IMR-90 (cell line): ENCODE measurements at regions not wholly inside any gene's neighbourhood (a gene's known extent, or its start where the extent isn't known, plus 50 kb on each side); places are given as distances from the start of the nearest gene placed in this dataset.

Experiments
- ATAC-seq: fragments of 200-7000 bp; cut with Tn5 transposase; 2 replicates; pipeline ENCODE4 v1.9.1; 2020; ENCODE audit warnings: low read depth, mild to moderate bottlenecking, moderate library complexity
- BruUV-seq: library from RNA; stranded (reverse); fragments of 400-500 nt; replicated peaks from 2 replicates; lab custom pipeline; 2021; lab: Mats Ljungman, UMichigan
- CTCF ChIA-PET: fragments of 300-600 bp; formaldehyde crosslinking; extraction: SDS; loops from one replicate; lab custom pipeline; 2021; ENCODE audit warnings: antibody characterized with exemption; lab: Yijun Ruan, JAX
- POLR2A ChIA-PET: fragments of 300-600 bp; sonication (Branson Sonifier 250); formaldehyde crosslinking; loops from one replicate; lab custom pipeline; 2022; ENCODE audit warnings: antibody characterized with exemption; ENCODE audit not compliant: unreplicated experiment; lab: Charles Lee
- DNase-seq: peaks from one replicate; pipeline ENCODE4 v3.0.0; 2013
- H2AFZ ChIP-seq: replicated peaks from 2 replicates; pipeline ENCODE3; 2013; ENCODE audit warnings: low read length, mild to moderate bottlenecking; ENCODE audit not compliant: poor library complexity
- H2AK5ac ChIP-seq: 2 replicates; pipeline ENCODE4 v1.6.1; 2013; ENCODE audit warnings: low read depth, low read length, inconsistent platforms
- H2AK9ac ChIP-seq: replicated peaks from 2 replicates; pipeline ENCODE3; 2013; ENCODE audit warnings: mild to moderate bottlenecking, low read depth, low read length, moderate library complexity; ENCODE audit not compliant: poor library complexity
- H2BK120ac ChIP-seq: 2 replicates; pipeline ENCODE4 v1.6.1; 2013; ENCODE audit warnings: low read depth, low read length, inconsistent platforms
- H2BK15ac ChIP-seq: 3 replicates; pipeline ENCODE4 v1.6.1; 2013; ENCODE audit warnings: low read depth, low read length, inconsistent platforms
- H2BK20ac ChIP-seq: 2 replicates; pipeline ENCODE4 v1.6.1; 2013; ENCODE audit warnings: low read depth, mild to moderate bottlenecking, inconsistent platforms, low read length, moderate library complexity
- H2BK5ac ChIP-seq: 2 replicates; pipeline ENCODE4 v1.6.1; 2013; ENCODE audit warnings: mild to moderate bottlenecking, low read depth, low read length, inconsistent platforms; ENCODE audit not compliant: poor library complexity, severe bottlenecking
- H3K14ac ChIP-seq: replicated peaks from 2 replicates; pipeline ENCODE4 v1.6.1; 2013; ENCODE audit warnings: low read depth, low read length, inconsistent platforms
- H3K18ac ChIP-seq: 2 replicates; pipeline ENCODE4 v1.6.1; 2013; ENCODE audit warnings: low read depth, low read length, control low read depth
- H3K23ac ChIP-seq: 2 replicates; pipeline ENCODE4 v1.6.1; 2013; ENCODE audit warnings: low read depth, low read length, inconsistent platforms
- H3K27ac ChIP-seq: 2 replicates; pipeline ENCODE4 v1.5.1; 2013; ENCODE audit warnings: mild to moderate bottlenecking, control low read depth, low read length; ENCODE audit not compliant: insufficient read depth
- H3K27me3 ChIP-seq: 2 replicates; pipeline ENCODE4 v1.6.1; 2013; ENCODE audit warnings: low read length; ENCODE audit not compliant: control insufficient read depth, insufficient read depth
- H3K36me3 ChIP-seq: 2 replicates; pipeline ENCODE4 v1.6.1; 2013; ENCODE audit warnings: low read length, mixed read lengths; ENCODE audit not compliant: control insufficient read depth, insufficient read depth
- H3K4ac ChIP-seq: 2 replicates; pipeline ENCODE4 v1.6.1; 2013; ENCODE audit warnings: low read depth, low read length, inconsistent platforms
- H3K4me1 ChIP-seq: 2 replicates; pipeline ENCODE4 v1.6.1; 2013; ENCODE audit warnings: low read length, mixed read lengths; ENCODE audit not compliant: control insufficient read depth, insufficient read depth
- H3K4me2 ChIP-seq: 2 replicates; pipeline ENCODE4 v1.6.1; 2013; ENCODE audit warnings: low read depth, mild to moderate bottlenecking, control low read depth, low read length, moderate library complexity
- H3K4me3 ChIP-seq: 2 replicates; pipeline ENCODE4 v1.5.1; 2013; ENCODE audit warnings: low read depth, mild to moderate bottlenecking, control low read depth, low read length, moderate library complexity; ENCODE audit not compliant: insufficient read depth
- H3K56ac ChIP-seq: 2 replicates; pipeline ENCODE4 v1.6.1; 2013; ENCODE audit warnings: low read length, inconsistent platforms; ENCODE audit not compliant: insufficient read depth; ENCODE audit errors: extremely low read depth
- H3K79me1 ChIP-seq, 2 experiments: 2 replicates each; pipeline ENCODE4 v1.6.1; 2013; ENCODE audit warnings: low read length in 2 of 2, inconsistent platforms in 1 of 2, low read depth in 1 of 2
- H3K9ac ChIP-seq: 2 replicates; pipeline ENCODE4 v1.6.1; 2013; ENCODE audit warnings: low read depth, low read length, control low read depth
- H3K9me1 ChIP-seq: 2 replicates; pipeline ENCODE4 v1.6.1; 2013; ENCODE audit warnings: low read length, inconsistent platforms; ENCODE audit not compliant: insufficient read depth
- H3K9me3 ChIP-seq: 2 replicates; pipeline ENCODE4 v1.6.1; 2013; ENCODE audit warnings: low read length; ENCODE audit not compliant: control insufficient read depth, insufficient read depth
- H4K20me1 ChIP-seq: 2 replicates; pipeline ENCODE4 v1.6.1; 2013; ENCODE audit warnings: low read length, inconsistent platforms; ENCODE audit not compliant: insufficient read depth
- H4K5ac ChIP-seq: 2 replicates; pipeline ENCODE4 v1.6.1; 2013; ENCODE audit warnings: mild to moderate bottlenecking, low read depth, low read length, control low read depth
- H4K8ac ChIP-seq, 2 experiments: 2 replicates each; pipeline ENCODE4 v1.6.1; 2013; ENCODE audit warnings: low read depth in 2 of 2, low read length in 2 of 2, control low read depth in 1 of 2, inconsistent platforms in 1 of 2
- H4K91ac ChIP-seq: 2 replicates; pipeline ENCODE4 v1.6.1; 2013; ENCODE audit warnings: low read depth, low read length, inconsistent platforms; ENCODE audit not compliant: insufficient read depth
- RFX5 ChIP-seq: IDR thresholded peaks from 2 replicates; pipeline ENCODE4 v1.8.0; 2012; ENCODE audit warnings: low read depth, mild to moderate bottlenecking, low read length, moderate library complexity
- WGBS, 2 experiments: methylation state at CpG; one replicate each; pipeline versions ENCODE4 v1.1.5 to v1.1.7; 2013; ENCODE audit warnings: missing lambda C conversion rate in 2 of 2; ENCODE audit not compliant: insufficient read length in 1 of 2; ENCODE audit errors: extremely low coverage in 2 of 2; 5-methylcytosine and 5-hydroxymethylcytosine counted together
- dilution Hi-C: fragments of 300-500 bp; cut with HindIII; formaldehyde crosslinking; loops from one replicate; pipeline ENCODE4 v1.14.3; 2018; ENCODE audit warnings: low sequenced_read_pairs; ENCODE audit not compliant: unreplicated experiment
- in situ Hi-C: fragments of 300-500 bp; cut with MboI; formaldehyde crosslinking; loops from 3 replicates; pipeline ENCODE4 v1.14.3; 2019; ENCODE audit warnings: low sequenced_read_pairs, inconsistent platforms, mixed read lengths
- intact Hi-C: fragments of 100-400 bp; cut with micrococcal nuclease; formaldehyde crosslinking; loops from 2 replicates; pipeline ENCODE4 v1.10.0; 2022

GRCh38 chr5:109580225-109580624 is 109.5 kb upstream of the MAN2A1 start:
- no TSS peak for BruUV-seq
- H4K91ac ChIP-seq: no peak overlapping the region

More at GRCh38 chr5:109580225-109580624, 109.5 kb upstream of the MAN2A1 start:
- Histone ChIP-seq H3K9me1 (no peaks in the 10 kb centered on the region), H3K4ac (no peak overlapping the region), H3K4me1 (no peaks in the 10 kb centered on the region), H3K9ac (no peak overlapping the region), H4K5ac (no peak overlapping the region), H2BK5ac (no peak overlapping the region), H3K27me3 (no peaks in the 10 kb centered on the region), H2BK20ac (no peak overlapping the region), H2BK15ac (no peak overlapping the region), H3K9me3 (no peaks in the 10 kb centered on the region), H3K36me3 (no peaks in the 10 kb centered on the region), H3K4me3 (no peak overlapping the region), H2BK120ac (no peak overlapping the region), H2AFZ (no peak overlapping the region), H3K79me1 (no peaks in the 10 kb centered on the region), H2AK9ac (no peak overlapping the region), H3K18ac (no peak overlapping the region), H3K27ac (no peak overlapping the region), H3K4me2 (no peak overlapping the region), H2AK5ac (no peak overlapping the region), H3K14ac (no peak overlapping the region), H3K56ac (no peak overlapping the region), H4K8ac (no peak overlapping the region), H3K23ac (no peak overlapping the region), H4K20me1 (no peaks in the 10 kb centered on the region)
- no peak for TF ChIP-seq RFX5
- no CpG with 5 or more reads among the region's 3 CpGs for WGBS, 2 experiments
- in situ Hi-C loops (no loop called here), dilution Hi-C loops (no loop called here), intact Hi-C loops (no loop called here)
- ChIA-PET CTCF (interaction anchor here (0.8 kb wide), 1 partner anchor 23 kb away, joined by 3 read pairs; no protein-coding TSS in a partner anchor), POLR2A (no interaction called here)
- DNase-seq (no peak), ATAC-seq (no peak)
